ENCODE measurements at regions not wholly inside any gene's neighbourhood (a gene's known extent, or its start where the extent isn't known, plus 50 kb on each side); places are given as distances from the start of the nearest gene placed in this dataset.
"Not testable (repeated sequence)": the region's sequence is repeated elsewhere in the genome, so short reads cannot be mapped to it uniquely, and the experiment has no call there.

DNA sequence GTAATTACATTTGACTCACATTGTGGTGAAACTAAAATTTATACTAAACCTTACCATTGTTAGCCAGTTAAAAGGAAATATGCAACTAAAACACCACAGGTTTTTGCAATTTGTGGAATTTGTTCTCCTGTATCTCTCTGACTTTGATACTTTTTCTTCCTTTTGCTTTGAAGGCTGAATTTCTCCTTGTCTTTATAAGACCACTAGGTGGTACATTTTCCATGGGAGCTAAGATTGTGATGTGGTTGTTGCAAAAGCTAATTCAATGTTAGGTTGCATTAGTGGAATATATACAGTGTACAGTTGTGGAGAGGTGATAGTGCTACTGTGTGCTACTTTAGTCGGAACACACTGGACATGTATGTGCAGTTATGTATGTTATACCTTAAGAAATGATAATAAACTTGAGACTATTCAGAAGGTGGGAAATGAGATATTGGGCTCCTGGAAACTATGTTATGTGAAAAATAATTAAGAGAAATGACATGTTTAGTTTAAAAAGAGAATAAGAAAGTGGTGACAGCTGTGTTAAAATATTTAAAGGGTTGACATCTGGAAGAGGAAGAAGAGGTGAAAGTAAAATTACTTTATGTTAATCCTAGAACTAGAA lies 70.3 kb downstream of the ARL9 start:
- Histone ChIP-seq H4K20me1 (ENCODE audit: insufficient read depth) (no peaks in the 10 kb centered on the region), H3K4me2 (ENCODE audit: low read length) (no peak overlapping the region), H3K4me3 (ENCODE audit: low read length) (no peak overlapping the region), H3F3A (ENCODE audit: insufficient read depth, low read length, poor library complexity, severe bottlenecking) (no peaks in the 10 kb centered on the region), H3K79me2 (replicated peaks; ENCODE audit: insufficient read depth, low read length) (no peaks in the 10 kb centered on the region), H3K27me3 (ENCODE audit: insufficient read depth, low read depth, low read length) (no peaks in the 10 kb centered on the region), H3K9me2 (ENCODE audit: insufficient read depth, low read length) (no peaks in the 10 kb centered on the region), H3K36me3 (ENCODE audit: insufficient read depth, low read length) (no peaks in the 10 kb centered on the region), H3K9me3 (ENCODE audit: low read length) (no peaks in the 10 kb centered on the region), H3K27ac (ENCODE audit: low read length) (no peak overlapping the region), H2AFZ (ENCODE audit: low read depth, low read length) (no peak overlapping the region), H3K9ac (ENCODE audit: low read length) (no peak overlapping the region)
- TF ChIP-seq, protein P1, sequence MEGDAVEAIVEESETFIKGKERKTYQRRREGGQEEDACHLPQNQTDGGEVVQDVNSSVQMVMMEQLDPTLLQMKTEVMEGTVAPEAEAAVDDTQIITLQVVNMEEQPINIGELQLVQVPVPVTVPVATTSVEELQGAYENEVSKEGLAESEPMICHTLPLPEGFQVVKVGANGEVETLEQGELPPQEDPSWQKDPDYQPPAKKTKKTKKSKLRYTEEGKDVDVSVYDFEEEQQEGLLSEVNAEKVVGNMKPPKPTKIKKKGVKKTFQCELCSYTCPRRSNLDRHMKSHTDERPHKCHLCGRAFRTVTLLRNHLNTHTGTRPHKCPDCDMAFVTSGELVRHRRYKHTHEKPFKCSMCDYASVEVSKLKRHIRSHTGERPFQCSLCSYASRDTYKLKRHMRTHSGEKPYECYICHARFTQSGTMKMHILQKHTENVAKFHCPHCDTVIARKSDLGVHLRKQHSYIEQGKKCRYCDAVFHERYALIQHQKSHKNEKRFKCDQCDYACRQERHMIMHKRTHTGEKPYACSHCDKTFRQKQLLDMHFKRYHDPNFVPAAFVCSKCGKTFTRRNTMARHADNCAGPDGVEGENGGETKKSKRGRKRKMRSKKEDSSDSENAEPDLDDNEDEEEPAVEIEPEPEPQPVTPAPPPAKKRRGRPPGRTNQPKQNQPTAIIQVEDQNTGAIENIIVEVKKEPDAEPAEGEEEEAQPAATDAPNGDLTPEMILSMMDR (IDR thresholded peaks at IDR 0.05; ENCODE audit: poor library complexity, severe bottlenecking): peak; percentile 56
- TF ChIP-seq RAD21 (conservative IDR thresholded peaks at IDR 0.05) (peak; percentile 46), SMC3 (conservative IDR thresholded peaks at IDR 0.05; ENCODE audit: poor library complexity) (peak; percentile 52), EP300 (conservative IDR thresholded peaks at IDR 0.05; ENCODE audit: poor library complexity, severe bottlenecking) (no peak)
- TF ChIP-seq, protein P2, sequence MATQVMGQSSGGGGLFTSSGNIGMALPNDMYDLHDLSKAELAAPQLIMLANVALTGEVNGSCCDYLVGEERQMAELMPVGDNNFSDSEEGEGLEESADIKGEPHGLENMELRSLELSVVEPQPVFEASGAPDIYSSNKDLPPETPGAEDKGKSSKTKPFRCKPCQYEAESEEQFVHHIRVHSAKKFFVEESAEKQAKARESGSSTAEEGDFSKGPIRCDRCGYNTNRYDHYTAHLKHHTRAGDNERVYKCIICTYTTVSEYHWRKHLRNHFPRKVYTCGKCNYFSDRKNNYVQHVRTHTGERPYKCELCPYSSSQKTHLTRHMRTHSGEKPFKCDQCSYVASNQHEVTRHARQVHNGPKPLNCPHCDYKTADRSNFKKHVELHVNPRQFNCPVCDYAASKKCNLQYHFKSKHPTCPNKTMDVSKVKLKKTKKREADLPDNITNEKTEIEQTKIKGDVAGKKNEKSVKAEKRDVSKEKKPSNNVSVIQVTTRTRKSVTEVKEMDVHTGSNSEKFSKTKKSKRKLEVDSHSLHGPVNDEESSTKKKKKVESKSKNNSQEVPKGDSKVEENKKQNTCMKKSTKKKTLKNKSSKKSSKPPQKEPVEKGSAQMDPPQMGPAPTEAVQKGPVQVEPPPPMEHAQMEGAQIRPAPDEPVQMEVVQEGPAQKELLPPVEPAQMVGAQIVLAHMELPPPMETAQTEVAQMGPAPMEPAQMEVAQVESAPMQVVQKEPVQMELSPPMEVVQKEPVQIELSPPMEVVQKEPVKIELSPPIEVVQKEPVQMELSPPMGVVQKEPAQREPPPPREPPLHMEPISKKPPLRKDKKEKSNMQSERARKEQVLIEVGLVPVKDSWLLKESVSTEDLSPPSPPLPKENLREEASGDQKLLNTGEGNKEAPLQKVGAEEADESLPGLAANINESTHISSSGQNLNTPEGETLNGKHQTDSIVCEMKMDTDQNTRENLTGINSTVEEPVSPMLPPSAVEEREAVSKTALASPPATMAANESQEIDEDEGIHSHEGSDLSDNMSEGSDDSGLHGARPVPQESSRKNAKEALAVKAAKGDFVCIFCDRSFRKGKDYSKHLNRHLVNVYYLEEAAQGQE (IDR thresholded peaks at IDR 0.05; ENCODE audit: borderline replicate concordance): no peak

DNA sequence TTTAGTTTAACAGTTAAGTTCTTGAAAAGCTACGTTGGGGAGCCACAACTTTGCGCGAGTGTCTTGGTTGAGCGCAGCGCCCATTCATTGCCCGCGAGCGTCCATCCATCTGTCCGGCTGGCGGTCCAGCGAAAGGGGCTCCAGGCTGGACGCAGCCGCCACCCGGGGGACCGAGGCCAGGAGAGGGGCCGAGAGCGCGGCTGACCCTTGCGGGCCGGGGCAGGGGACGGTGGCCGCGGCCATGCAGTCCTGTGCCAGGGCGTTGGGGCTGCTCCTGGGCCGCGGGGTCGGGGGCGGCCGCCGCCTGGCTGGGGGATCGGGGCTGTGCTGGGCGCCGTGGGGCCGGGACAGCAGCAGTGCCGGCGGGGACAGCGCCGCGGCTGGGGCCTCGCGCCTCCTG lies 86.8 kb downstream of the ARL9 start:
- H3F3A ChIP-seq (ENCODE audit: insufficient read depth, low read length, poor library complexity, severe bottlenecking); H3K4me2 ChIP-seq (ENCODE audit: low read length); H4K20me1 ChIP-seq (ENCODE audit: insufficient read depth); H3K9ac ChIP-seq (ENCODE audit: low read length); H3K27me3 ChIP-seq (ENCODE audit: insufficient read depth, low read depth, low read length); H3K27ac ChIP-seq (ENCODE audit: low read length); H3K9me2 ChIP-seq (ENCODE audit: insufficient read depth, low read length); H3K4me3 ChIP-seq (ENCODE audit: low read length); H3K36me3 ChIP-seq (ENCODE audit: insufficient read depth, low read length); H3K79me2 ChIP-seq (replicated peaks; ENCODE audit: insufficient read depth, low read length); H2AFZ ChIP-seq (ENCODE audit: low read depth, low read length); H3K9me3 ChIP-seq (ENCODE audit: low read length): not testable (repeated sequence)
